NCI-H1092 (cell line): ENCODE measurements at regions not wholly inside any gene's neighbourhood (a gene's known extent, or its start where the extent isn't known, plus 50 kb on each side); places are given as distances from the start of the nearest gene placed in this dataset.

Experiments
- DNase-seq: peaks from one replicate; lab custom pipeline; 2025; lab: John Stamatoyannopoulos, UW

GRCh38 chr22:49078076-49078710 lies 749.5 kb downstream of the BRD1 start:
- DNase-seq: no peak

GRCh38 chr22:49077586-49077985 lies 750.1 kb downstream of the BRD1 start:
- DNase-seq: no peak

GRCh38 chr22:49077036-49077393 lies 750.7 kb downstream of the BRD1 start:
- DNase-seq: no peak

- no peak for DNase-seq
Observed at GRCh38 chr22:49076300-49077035, 751.2 kb downstream of the BRD1 start.

- DNase-seq: no peak
Observed at GRCh38 chr22:49075150-49075549, 752.5 kb downstream of the BRD1 start.

GRCh38 chr22:49073873-49074417 lies 753.7 kb downstream of the BRD1 start:
- no peak for DNase-seq

GRCh38 chr22:49072996-49073645 lies 754.6 kb downstream of the BRD1 start:
- no peak for DNase-seq

- DNase-seq: no peak
Observed at GRCh38 chr22:49070501-49070900, 757.2 kb downstream of the BRD1 start.

- DNase-seq: no peak
Observed at GRCh38 chr22:49068861-49069500, 758.7 kb downstream of the BRD1 start.

GRCh38 chr22:49067504-49067903 lies 760.2 kb downstream of the BRD1 start:
- DNase-seq: no peak

GRCh38 chr22:49066619-49067018 lies 761.1 kb downstream of the BRD1 start:
- DNase-seq: no peak

- DNase-seq: no peak
Observed at GRCh38 chr22:49064836-49065235, 762.8 kb downstream of the BRD1 start.

GRCh38 chr22:49063545-49063890 lies 764.2 kb downstream of the BRD1 start:
- no peak for DNase-seq

- DNase-seq: no peak
Observed at GRCh38 chr22:49062802-49063544, 764.7 kb downstream of the BRD1 start.

GRCh38 chr22:49062155-49062801 lies 765.4 kb downstream of the BRD1 start:
- DNase-seq: no peak

GRCh38 chr22:49057910-49058309 lies 769.8 kb downstream of the BRD1 start:
- DNase-seq: no peak

- DNase-seq: no peak
Observed at GRCh38 chr22:49056301-49056700, 771.4 kb downstream of the BRD1 start.

GRCh38 chr22:49055406-49055805 lies 772.3 kb downstream of the BRD1 start:
- no peak for DNase-seq

GRCh38 chr22:49053578-49053977 lies 774.1 kb downstream of the BRD1 start:
- no peak for DNase-seq

GRCh38 chr22:49052560-49052959 lies 775.1 kb downstream of the BRD1 start:
- no peak for DNase-seq

GRCh38 chr22:49052023-49052538 lies 775.6 kb downstream of the BRD1 start:
- DNase-seq: no peak
